Neural cell (in vitro differentiated cells): ENCODE measurements at regions not wholly inside any gene's neighbourhood (a gene's known extent, or its start where the extent isn't known, plus 50 kb on each side); places are given as distances from the start of the nearest gene placed in this dataset.

Source experiments
- H2AFZ ChIP-seq: fragments of 200-600, 300-800 bp; sonication (generic), shearing (Covaris generic); 2 replicates; pipeline ENCODE4 v1.6.0; 2014; ENCODE audit warnings: low read depth, mild to moderate bottlenecking, antibody characterized with exemption, low read length, moderate library complexity
- H3F3A ChIP-seq: fragments of 200-600 bp; shearing (Covaris generic); 2 replicates; pipeline ENCODE4 v1.6.1; 2016; ENCODE audit warnings: mild to moderate bottlenecking, moderate library complexity, mixed read lengths, antibody characterized with exemption, low read length; ENCODE audit not compliant: insufficient read depth, poor library complexity, severe bottlenecking
- H3K27ac ChIP-seq: fragments of 200-600, 300-800 bp; sonication (generic), shearing (Covaris generic); 2 replicates; pipeline ENCODE4 v1.5.1; 2014; ENCODE audit warnings: mild to moderate bottlenecking, low read length, moderate library complexity
- H3K27me3 ChIP-seq: fragments of 300-800, 200-600 bp; sonication (generic), shearing (Covaris generic); 2 replicates; pipeline ENCODE4 v1.6.0; 2014; ENCODE audit warnings: mild to moderate bottlenecking, low read depth, low read length, moderate library complexity; ENCODE audit not compliant: insufficient read depth
- H3K36me3 ChIP-seq: fragments of 300-800, 200-600 bp; sonication (generic), shearing (Covaris generic); 2 replicates; pipeline ENCODE4 v1.5.1; 2014; ENCODE audit warnings: mild to moderate bottlenecking, antibody characterized with exemption, low read length, moderate library complexity; ENCODE audit not compliant: insufficient read depth
- H3K4me2 ChIP-seq: fragments of 300-800, 200-600 bp; sonication (generic), shearing (Covaris generic); 2 replicates; pipeline ENCODE4 v1.6.0; 2014; ENCODE audit warnings: mild to moderate bottlenecking, low read length
- H3K4me3 ChIP-seq: fragments of 300-800, 200-600 bp; sonication (generic), shearing (Covaris generic); 2 replicates; pipeline ENCODE4 v1.5.1; 2014; ENCODE audit warnings: mild to moderate bottlenecking, low read length, moderate library complexity
- H3K79me2 ChIP-seq: fragments of 200-600 bp; shearing (Covaris generic); replicated peaks from 2 replicates; pipeline ENCODE4 v1.6.0; 2014; ENCODE audit warnings: mild to moderate bottlenecking, low read length, moderate library complexity; ENCODE audit not compliant: insufficient read depth
- H3K9ac ChIP-seq: fragments of 300-800, 200-600 bp; sonication (generic), shearing (Covaris generic); 2 replicates; pipeline ENCODE4 v1.6.1; 2016; ENCODE audit warnings: mild to moderate bottlenecking, low read length, mixed read lengths
- H3K9me2 ChIP-seq: fragments of 200-600 bp; shearing (Covaris generic); 2 replicates; pipeline ENCODE4 v1.6.1; 2016; ENCODE audit warnings: mild to moderate bottlenecking, low read length, mixed read lengths; ENCODE audit not compliant: insufficient read depth
- H3K9me3 ChIP-seq: fragments of 200-600, 300-800 bp; sonication (generic), shearing (Covaris generic); 2 replicates; pipeline ENCODE4 v1.6.1; 2016; ENCODE audit warnings: mild to moderate bottlenecking, mixed run types, low read length, moderate library complexity, mixed read lengths
- H4K20me1 ChIP-seq: fragments of 200-600 bp; shearing (Covaris generic); 2 replicates; pipeline ENCODE4 v1.6.1; 2016; ENCODE audit warnings: mild to moderate bottlenecking, mixed run types; ENCODE audit not compliant: insufficient read depth
- EP300 ChIP-seq: fragments of 450-650 bp; conservative IDR thresholded peaks from 2 replicates; pipeline ENCODE4 v1.6.1; 2014; ENCODE audit warnings: antibody characterized with exemption, mild to moderate bottlenecking, moderate library complexity; ENCODE audit not compliant: poor library complexity, severe bottlenecking
- EZH2 ChIP-seq: fragments of 200-600, 300-800 bp; shearing (Covaris generic), sonication (generic); IDR thresholded peaks from 2 replicates; pipeline ENCODE4 v1.6.1; 2014; ENCODE audit warnings: antibody characterized with exemption, low read length, borderline replicate concordance, mild to moderate bottlenecking; ENCODE audit not compliant: insufficient read depth, poor library complexity, severe bottlenecking
- MXI1 ChIP-seq: fragments of 450-650 bp; conservative IDR thresholded peaks from 2 replicates; pipeline ENCODE4 v1.6.1; 2014; ENCODE audit warnings: antibody characterized with exemption, mild to moderate bottlenecking; ENCODE audit not compliant: poor library complexity, severe bottlenecking
- POLR2AphosphoS5 ChIP-seq: IDR thresholded peaks from 2 replicates; pipeline ENCODE4 v1.6.1; 2012
- RAD21 ChIP-seq: fragments of 450-650 bp; conservative IDR thresholded peaks from 2 replicates; pipeline ENCODE4 v1.6.1; 2014; ENCODE audit warnings: antibody characterized with exemption, mild to moderate bottlenecking, moderate library complexity
- SMC3 ChIP-seq: fragments of 450-650 bp; conservative IDR thresholded peaks from 2 replicates; pipeline ENCODE4 v1.6.1; 2014; ENCODE audit warnings: antibody characterized with exemption, mild to moderate bottlenecking, moderate library complexity; ENCODE audit not compliant: poor library complexity
- TAF1 ChIP-seq: IDR thresholded peaks from 2 replicates; pipeline ENCODE4 v1.6.1; 2012; ENCODE audit warnings: low read depth
- TF ChIP-seq, protein P1 (sequence below): fragments of 450-650 bp; IDR thresholded peaks from 2 replicates; pipeline ENCODE4 v1.5.1; 2014; ENCODE audit warnings: antibody characterized with exemption, mild to moderate bottlenecking, moderate library complexity; ENCODE audit not compliant: poor library complexity, severe bottlenecking
- TF ChIP-seq, protein P2 (sequence below): IDR thresholded peaks from 2 replicates; pipeline ENCODE4 v1.6.1; 2012; ENCODE audit warnings: borderline replicate concordance

GRCh38 chr2:129281791-129282530 lies 697.5 kb upstream of the RAB6C start:
- Histone ChIP-seq H3K36me3 (no peaks in the 10 kb centered on the region), H3K4me3 (no peak overlapping the region), H3K9me2 (no peaks in the 10 kb centered on the region)

GRCh38 chr2:129285012-129285411 lies 694.5 kb upstream of the RAB6C start:
- Histone ChIP-seq H2AFZ (no peak overlapping the region), H3F3A (no peaks in the 10 kb centered on the region), H3K9me3 (no peaks in the 10 kb centered on the region), H4K20me1 (no peaks in the 10 kb centered on the region), H3K9me2 (no peaks in the 10 kb centered on the region), H3K9ac (no peak overlapping the region), H3K4me3 (no peak overlapping the region), H3K4me2 (no peak overlapping the region), H3K27ac (no peak overlapping the region), H3K27me3 (no peaks in the 10 kb centered on the region), H3K36me3 (no peaks in the 10 kb centered on the region), H3K79me2 (no peaks in the 10 kb centered on the region)
- no peak for TF ChIP-seq SMC3
- no peak for TF ChIP-seq EZH2
- TF ChIP-seq TAF1 = no peak
- no peak for TF ChIP-seq EP300
- TF ChIP-seq, protein P1, sequence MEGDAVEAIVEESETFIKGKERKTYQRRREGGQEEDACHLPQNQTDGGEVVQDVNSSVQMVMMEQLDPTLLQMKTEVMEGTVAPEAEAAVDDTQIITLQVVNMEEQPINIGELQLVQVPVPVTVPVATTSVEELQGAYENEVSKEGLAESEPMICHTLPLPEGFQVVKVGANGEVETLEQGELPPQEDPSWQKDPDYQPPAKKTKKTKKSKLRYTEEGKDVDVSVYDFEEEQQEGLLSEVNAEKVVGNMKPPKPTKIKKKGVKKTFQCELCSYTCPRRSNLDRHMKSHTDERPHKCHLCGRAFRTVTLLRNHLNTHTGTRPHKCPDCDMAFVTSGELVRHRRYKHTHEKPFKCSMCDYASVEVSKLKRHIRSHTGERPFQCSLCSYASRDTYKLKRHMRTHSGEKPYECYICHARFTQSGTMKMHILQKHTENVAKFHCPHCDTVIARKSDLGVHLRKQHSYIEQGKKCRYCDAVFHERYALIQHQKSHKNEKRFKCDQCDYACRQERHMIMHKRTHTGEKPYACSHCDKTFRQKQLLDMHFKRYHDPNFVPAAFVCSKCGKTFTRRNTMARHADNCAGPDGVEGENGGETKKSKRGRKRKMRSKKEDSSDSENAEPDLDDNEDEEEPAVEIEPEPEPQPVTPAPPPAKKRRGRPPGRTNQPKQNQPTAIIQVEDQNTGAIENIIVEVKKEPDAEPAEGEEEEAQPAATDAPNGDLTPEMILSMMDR = no peak
- no peak for TF ChIP-seq RAD21
- TF ChIP-seq MXI1 = no peak
- TF ChIP-seq, protein P2, sequence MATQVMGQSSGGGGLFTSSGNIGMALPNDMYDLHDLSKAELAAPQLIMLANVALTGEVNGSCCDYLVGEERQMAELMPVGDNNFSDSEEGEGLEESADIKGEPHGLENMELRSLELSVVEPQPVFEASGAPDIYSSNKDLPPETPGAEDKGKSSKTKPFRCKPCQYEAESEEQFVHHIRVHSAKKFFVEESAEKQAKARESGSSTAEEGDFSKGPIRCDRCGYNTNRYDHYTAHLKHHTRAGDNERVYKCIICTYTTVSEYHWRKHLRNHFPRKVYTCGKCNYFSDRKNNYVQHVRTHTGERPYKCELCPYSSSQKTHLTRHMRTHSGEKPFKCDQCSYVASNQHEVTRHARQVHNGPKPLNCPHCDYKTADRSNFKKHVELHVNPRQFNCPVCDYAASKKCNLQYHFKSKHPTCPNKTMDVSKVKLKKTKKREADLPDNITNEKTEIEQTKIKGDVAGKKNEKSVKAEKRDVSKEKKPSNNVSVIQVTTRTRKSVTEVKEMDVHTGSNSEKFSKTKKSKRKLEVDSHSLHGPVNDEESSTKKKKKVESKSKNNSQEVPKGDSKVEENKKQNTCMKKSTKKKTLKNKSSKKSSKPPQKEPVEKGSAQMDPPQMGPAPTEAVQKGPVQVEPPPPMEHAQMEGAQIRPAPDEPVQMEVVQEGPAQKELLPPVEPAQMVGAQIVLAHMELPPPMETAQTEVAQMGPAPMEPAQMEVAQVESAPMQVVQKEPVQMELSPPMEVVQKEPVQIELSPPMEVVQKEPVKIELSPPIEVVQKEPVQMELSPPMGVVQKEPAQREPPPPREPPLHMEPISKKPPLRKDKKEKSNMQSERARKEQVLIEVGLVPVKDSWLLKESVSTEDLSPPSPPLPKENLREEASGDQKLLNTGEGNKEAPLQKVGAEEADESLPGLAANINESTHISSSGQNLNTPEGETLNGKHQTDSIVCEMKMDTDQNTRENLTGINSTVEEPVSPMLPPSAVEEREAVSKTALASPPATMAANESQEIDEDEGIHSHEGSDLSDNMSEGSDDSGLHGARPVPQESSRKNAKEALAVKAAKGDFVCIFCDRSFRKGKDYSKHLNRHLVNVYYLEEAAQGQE = no peak
- no peak for TF ChIP-seq POLR2AphosphoS5

More at GRCh38 chr2:129281791-129282530, 697.5 kb upstream of the RAB6C start:
- H3K9ac ChIP-seq = no peak overlapping the region
- H4K20me1 ChIP-seq = no peaks in the 10 kb centered on the region
- H3K79me2 ChIP-seq = no peaks in the 10 kb centered on the region
- no peaks in the 10 kb centered on the region for H3K9me3 ChIP-seq
- H3K27ac ChIP-seq = no peak overlapping the region
- no peak for TF ChIP-seq MXI1
- TF ChIP-seq POLR2AphosphoS5 = no peak
- TF ChIP-seq SMC3 = no peak
- TF ChIP-seq RAD21 = no peak
- no peak for TF ChIP-seq TAF1
- TF ChIP-seq, protein P1 = no peak
- TF ChIP-seq EZH2 = no peak
- TF ChIP-seq, protein P2 = no peak
- no peak for TF ChIP-seq EP300
- H3F3A ChIP-seq = no peaks in the 10 kb centered on the region
- no peaks in the 10 kb centered on the region for H3K27me3 ChIP-seq
- H2AFZ ChIP-seq = no peak overlapping the region
- H3K4me2 ChIP-seq = no peak overlapping the region
